GM23338 (cell line): ENCODE measurements at regions not wholly inside any gene's neighbourhood (a gene's known extent, or its start where the extent isn't known, plus 50 kb on each side); places are given as distances from the start of the nearest gene placed in this dataset.

ENCODE experiments used
- ATAC-seq: fragments of 200-7000 bp; cut with Tn5 transposase; 3 replicates; pipeline ENCODE4 v1.9.1; 2020
- DNase-seq: peaks from one replicate; pipeline ENCODE4 v3.0.0-alpha.2; 2015; ENCODE audit warnings: low spot score
- H2AFZ ChIP-seq: fragments of 200-600 bp; sonication (generic); 2 replicates; pipeline ENCODE4 v1.8.0; 2016; ENCODE audit warnings: antibody characterized with exemption, mild to moderate bottlenecking, moderate library complexity
- H3F3A ChIP-seq: fragments of 200-600 bp; sonication (generic); replicated peaks from 2 replicates; pipeline ENCODE4 v1.8.0; 2017; ENCODE audit warnings: antibody characterized with exemption, mixed run types, low read depth
- H3K27ac ChIP-seq: fragments of 200-600 bp; sonication (generic); 2 replicates; pipeline ENCODE4 v1.6.1; 2016; ENCODE audit warnings: low read depth
- H3K27me3 ChIP-seq: fragments of 200-600 bp; sonication (generic); 2 replicates; pipeline ENCODE4 v1.8.0; 2016; ENCODE audit warnings: mild to moderate bottlenecking, mixed run types, moderate library complexity; ENCODE audit not compliant: insufficient read depth
- H3K36me3 ChIP-seq: fragments of 200-600 bp; sonication (generic); 2 replicates; pipeline ENCODE4 v1.8.0; 2016; ENCODE audit warnings: mild to moderate bottlenecking; ENCODE audit not compliant: insufficient read depth
- H3K4me1 ChIP-seq: fragments of 200-600 bp; sonication (generic); 2 replicates; pipeline ENCODE4 v1.8.0; 2016; ENCODE audit warnings: mild to moderate bottlenecking, moderate library complexity; ENCODE audit not compliant: insufficient read depth
- H3K4me2 ChIP-seq: fragments of 200-600 bp; sonication (generic); 2 replicates; pipeline ENCODE4 v1.7.1; 2017; ENCODE audit warnings: mixed run types
- H3K4me3 ChIP-seq: fragments of 200-600 bp; sonication (generic); 2 replicates; pipeline ENCODE4 v1.6.1; 2016; ENCODE audit warnings: mixed run types
- H3K79me2 ChIP-seq: fragments of 200-600 bp; sonication (generic); replicated peaks from 2 replicates; pipeline ENCODE4 v1.8.0; 2017; ENCODE audit warnings: mild to moderate bottlenecking; ENCODE audit not compliant: insufficient read depth
- H3K9me2 ChIP-seq: fragments of 200-600 bp; sonication (generic); 2 replicates; pipeline ENCODE4 v1.8.0; 2017; ENCODE audit not compliant: insufficient read depth
- H4K20me1 ChIP-seq: fragments of 200-600 bp; sonication (generic); replicated peaks from 2 replicates; pipeline ENCODE4 v1.8.0; 2017; ENCODE audit warnings: mild to moderate bottlenecking; ENCODE audit not compliant: insufficient read depth
- H3K27ac Mint-ChIP-seq: 2 replicates; pipeline ENCODE4 v1.8.0; 2020; ENCODE audit warnings: inconsistent platforms, mild to moderate bottlenecking, moderate library complexity, mixed read lengths
- H3K27me3 Mint-ChIP-seq: 3 replicates; pipeline ENCODE4 v1.8.0; 2022; ENCODE audit warnings: low read depth, mild to moderate bottlenecking, moderate library complexity, mixed read lengths, inconsistent platforms; ENCODE audit not compliant: insufficient read depth, poor library complexity
- H3K36me3 Mint-ChIP-seq: 3 replicates; pipeline ENCODE4 v1.8.0; 2021; ENCODE audit warnings: low read depth, mild to moderate bottlenecking, inconsistent platforms, moderate library complexity, mixed read lengths
- H3K4me1 Mint-ChIP-seq: 3 replicates; pipeline ENCODE4 v1.8.0; 2020; ENCODE audit warnings: mild to moderate bottlenecking, inconsistent platforms, mixed read lengths
- H3K4me3 Mint-ChIP-seq: 3 replicates; pipeline ENCODE4 v1.8.0; 2021; ENCODE audit warnings: moderate library complexity, mild to moderate bottlenecking, inconsistent platforms, mixed read lengths
- H3K9me3 Mint-ChIP-seq: 3 replicates; pipeline ENCODE4 v1.8.0; 2020; ENCODE audit warnings: moderate library complexity, mild to moderate bottlenecking, inconsistent platforms, mixed read lengths
- CREB1 ChIP-seq: fragments of 250-450 bp; sonication (Bioruptor Pico); IDR thresholded peaks from 2 replicates; pipeline ENCODE4 v1.5.0; 2020; ENCODE audit warnings: low read depth, mild to moderate bottlenecking, moderate library complexity
- EZH2 ChIP-seq: fragments of 200-600 bp; sonication (generic); IDR thresholded peaks from one replicate; pipeline ENCODE4 v1.8.0; 2017; ENCODE audit warnings: antibody characterized with exemption, mild to moderate bottlenecking, low read depth; ENCODE audit not compliant: unreplicated experiment
- EZH2phosphoT487 ChIP-seq: fragments of 200-600 bp; sonication (generic); IDR thresholded peaks from one replicate; pipeline ENCODE4 v1.8.1; 2018; ENCODE audit warnings: antibody characterized with exemption; ENCODE audit not compliant: unreplicated experiment
- JUNB ChIP-seq: IDR thresholded peaks from one replicate; pipeline ENCODE4 v1.6.1; 2016; ENCODE audit warnings: antibody characterized with exemption; ENCODE audit not compliant: unreplicated experiment
- NANOG ChIP-seq: IDR thresholded peaks from 2 replicates; pipeline ENCODE4 v1.6.1; 2016; ENCODE audit warnings: antibody characterized with exemption, borderline replicate concordance
- POLR2AphosphoS5 ChIP-seq: IDR thresholded peaks from 2 replicates; pipeline ENCODE4 v1.6.1; 2016; ENCODE audit warnings: antibody characterized with exemption, low read depth
- STAT1 ChIP-seq: IDR thresholded peaks from one replicate; pipeline ENCODE4 v1.6.1; 2016; ENCODE audit warnings: antibody characterized with exemption; ENCODE audit not compliant: unreplicated experiment
- ZNF114 ChIP-seq: fragments of 250-450 bp; sonication (Bioruptor Pico); IDR thresholded peaks from 2 replicates; pipeline ENCODE4 v1.5.0; 2020; ENCODE audit warnings: mild to moderate bottlenecking, moderate library complexity
- ZNF331 ChIP-seq: fragments of 250-450 bp; sonication (Bioruptor Pico); IDR thresholded peaks from 2 replicates; pipeline ENCODE4 v1.5.0; 2020; ENCODE audit warnings: low read depth, mild to moderate bottlenecking, moderate library complexity
- TF ChIP-seq, protein P1 (sequence below): IDR thresholded peaks from one replicate; pipeline ENCODE4 v1.6.1; 2018; ENCODE audit warnings: antibody characterized with exemption; ENCODE audit not compliant: unreplicated experiment
- TF ChIP-seq, protein P2 (sequence below): fragments of 250-450 bp; sonication (Bioruptor Pico); IDR thresholded peaks from 2 replicates; pipeline ENCODE4 v1.5.0; 2020; ENCODE audit warnings: mild to moderate bottlenecking, moderate library complexity

GRCh38 chr1:30348147-30348546, 375.2 kb downstream of the MATN1 start (continued):
- TF ChIP-seq, protein P1, sequence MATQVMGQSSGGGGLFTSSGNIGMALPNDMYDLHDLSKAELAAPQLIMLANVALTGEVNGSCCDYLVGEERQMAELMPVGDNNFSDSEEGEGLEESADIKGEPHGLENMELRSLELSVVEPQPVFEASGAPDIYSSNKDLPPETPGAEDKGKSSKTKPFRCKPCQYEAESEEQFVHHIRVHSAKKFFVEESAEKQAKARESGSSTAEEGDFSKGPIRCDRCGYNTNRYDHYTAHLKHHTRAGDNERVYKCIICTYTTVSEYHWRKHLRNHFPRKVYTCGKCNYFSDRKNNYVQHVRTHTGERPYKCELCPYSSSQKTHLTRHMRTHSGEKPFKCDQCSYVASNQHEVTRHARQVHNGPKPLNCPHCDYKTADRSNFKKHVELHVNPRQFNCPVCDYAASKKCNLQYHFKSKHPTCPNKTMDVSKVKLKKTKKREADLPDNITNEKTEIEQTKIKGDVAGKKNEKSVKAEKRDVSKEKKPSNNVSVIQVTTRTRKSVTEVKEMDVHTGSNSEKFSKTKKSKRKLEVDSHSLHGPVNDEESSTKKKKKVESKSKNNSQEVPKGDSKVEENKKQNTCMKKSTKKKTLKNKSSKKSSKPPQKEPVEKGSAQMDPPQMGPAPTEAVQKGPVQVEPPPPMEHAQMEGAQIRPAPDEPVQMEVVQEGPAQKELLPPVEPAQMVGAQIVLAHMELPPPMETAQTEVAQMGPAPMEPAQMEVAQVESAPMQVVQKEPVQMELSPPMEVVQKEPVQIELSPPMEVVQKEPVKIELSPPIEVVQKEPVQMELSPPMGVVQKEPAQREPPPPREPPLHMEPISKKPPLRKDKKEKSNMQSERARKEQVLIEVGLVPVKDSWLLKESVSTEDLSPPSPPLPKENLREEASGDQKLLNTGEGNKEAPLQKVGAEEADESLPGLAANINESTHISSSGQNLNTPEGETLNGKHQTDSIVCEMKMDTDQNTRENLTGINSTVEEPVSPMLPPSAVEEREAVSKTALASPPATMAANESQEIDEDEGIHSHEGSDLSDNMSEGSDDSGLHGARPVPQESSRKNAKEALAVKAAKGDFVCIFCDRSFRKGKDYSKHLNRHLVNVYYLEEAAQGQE: no peak
- no peak for TF ChIP-seq EZH2
- TF ChIP-seq EZH2phosphoT487: no peak
- no peak for TF ChIP-seq CREB1 (CRISPR knock-in tag)

DNA sequence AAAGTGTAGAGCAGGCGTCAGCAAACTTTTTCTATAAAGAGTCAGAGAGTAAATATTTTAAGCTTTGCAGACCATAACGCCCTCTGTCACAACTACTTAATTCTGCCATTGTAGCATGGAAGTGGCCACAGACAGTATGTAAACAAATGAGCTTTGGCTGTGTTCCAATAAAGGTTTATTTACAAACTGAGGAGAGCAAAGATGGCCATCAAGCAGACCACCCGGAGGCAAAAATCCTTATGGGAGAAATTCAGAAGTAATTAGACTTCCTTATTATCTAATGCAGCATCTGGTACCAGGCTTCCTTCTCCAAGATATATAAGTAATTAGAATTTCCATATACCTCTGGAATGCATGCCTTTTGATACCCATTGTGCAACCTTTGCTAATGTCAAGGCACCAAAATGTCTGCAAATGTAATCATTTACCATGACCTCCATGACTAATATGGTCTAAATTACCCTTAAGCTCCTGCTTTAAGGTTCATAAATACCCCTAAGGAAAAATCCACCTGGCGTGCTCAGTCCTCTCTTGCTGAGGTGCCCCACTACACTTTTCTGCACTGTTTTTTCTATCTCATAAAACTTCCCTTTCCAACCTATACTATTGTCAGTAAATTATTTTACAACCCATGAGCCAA, 377.8 kb downstream of the MATN1 start:
- Mint-ChIP-seq H3K27me3 (peaks cover 3% of the 10 kb centered on the region), H3K36me3 (peaks cover 3% of the 10 kb centered on the region; the same call in 1 of the 3 replicates), H3K27ac (no peak overlapping the region), H3K9me3 (peaks cover 14% of the 10 kb centered on the region), H3K4me1 (peaks cover 4% of the 10 kb centered on the region; the same call in 2 of the 3 replicates), H3K4me3 (no peak overlapping the region)
- H3K4me2 ChIP-seq: no peak overlapping the region
- DNase-seq (no peak), ATAC-seq (no peak)
- no peak overlapping the region for H3K4me3 ChIP-seq
- H3K9me2 ChIP-seq: no peaks in the 10 kb centered on the region
- no peaks in the 10 kb centered on the region for H3K27me3 ChIP-seq
- no peaks in the 10 kb centered on the region for H3F3A ChIP-seq
- H3K36me3 ChIP-seq: no peaks in the 10 kb centered on the region
- peaks cover 21% of the 10 kb centered on the region for H3K4me1 ChIP-seq
- H2AFZ ChIP-seq: no peak overlapping the region
- no peak overlapping the region for H3K27ac ChIP-seq
- H4K20me1 ChIP-seq: no peaks in the 10 kb centered on the region
- H3K79me2 ChIP-seq: no peaks in the 10 kb centered on the region
- no peak for TF ChIP-seq NANOG
- TF ChIP-seq STAT1: no peak
- no peak for TF ChIP-seq POLR2AphosphoS5
- TF ChIP-seq JUNB: no peak
- TF ChIP-seq, protein P1: no peak
- TF ChIP-seq, protein P2, sequence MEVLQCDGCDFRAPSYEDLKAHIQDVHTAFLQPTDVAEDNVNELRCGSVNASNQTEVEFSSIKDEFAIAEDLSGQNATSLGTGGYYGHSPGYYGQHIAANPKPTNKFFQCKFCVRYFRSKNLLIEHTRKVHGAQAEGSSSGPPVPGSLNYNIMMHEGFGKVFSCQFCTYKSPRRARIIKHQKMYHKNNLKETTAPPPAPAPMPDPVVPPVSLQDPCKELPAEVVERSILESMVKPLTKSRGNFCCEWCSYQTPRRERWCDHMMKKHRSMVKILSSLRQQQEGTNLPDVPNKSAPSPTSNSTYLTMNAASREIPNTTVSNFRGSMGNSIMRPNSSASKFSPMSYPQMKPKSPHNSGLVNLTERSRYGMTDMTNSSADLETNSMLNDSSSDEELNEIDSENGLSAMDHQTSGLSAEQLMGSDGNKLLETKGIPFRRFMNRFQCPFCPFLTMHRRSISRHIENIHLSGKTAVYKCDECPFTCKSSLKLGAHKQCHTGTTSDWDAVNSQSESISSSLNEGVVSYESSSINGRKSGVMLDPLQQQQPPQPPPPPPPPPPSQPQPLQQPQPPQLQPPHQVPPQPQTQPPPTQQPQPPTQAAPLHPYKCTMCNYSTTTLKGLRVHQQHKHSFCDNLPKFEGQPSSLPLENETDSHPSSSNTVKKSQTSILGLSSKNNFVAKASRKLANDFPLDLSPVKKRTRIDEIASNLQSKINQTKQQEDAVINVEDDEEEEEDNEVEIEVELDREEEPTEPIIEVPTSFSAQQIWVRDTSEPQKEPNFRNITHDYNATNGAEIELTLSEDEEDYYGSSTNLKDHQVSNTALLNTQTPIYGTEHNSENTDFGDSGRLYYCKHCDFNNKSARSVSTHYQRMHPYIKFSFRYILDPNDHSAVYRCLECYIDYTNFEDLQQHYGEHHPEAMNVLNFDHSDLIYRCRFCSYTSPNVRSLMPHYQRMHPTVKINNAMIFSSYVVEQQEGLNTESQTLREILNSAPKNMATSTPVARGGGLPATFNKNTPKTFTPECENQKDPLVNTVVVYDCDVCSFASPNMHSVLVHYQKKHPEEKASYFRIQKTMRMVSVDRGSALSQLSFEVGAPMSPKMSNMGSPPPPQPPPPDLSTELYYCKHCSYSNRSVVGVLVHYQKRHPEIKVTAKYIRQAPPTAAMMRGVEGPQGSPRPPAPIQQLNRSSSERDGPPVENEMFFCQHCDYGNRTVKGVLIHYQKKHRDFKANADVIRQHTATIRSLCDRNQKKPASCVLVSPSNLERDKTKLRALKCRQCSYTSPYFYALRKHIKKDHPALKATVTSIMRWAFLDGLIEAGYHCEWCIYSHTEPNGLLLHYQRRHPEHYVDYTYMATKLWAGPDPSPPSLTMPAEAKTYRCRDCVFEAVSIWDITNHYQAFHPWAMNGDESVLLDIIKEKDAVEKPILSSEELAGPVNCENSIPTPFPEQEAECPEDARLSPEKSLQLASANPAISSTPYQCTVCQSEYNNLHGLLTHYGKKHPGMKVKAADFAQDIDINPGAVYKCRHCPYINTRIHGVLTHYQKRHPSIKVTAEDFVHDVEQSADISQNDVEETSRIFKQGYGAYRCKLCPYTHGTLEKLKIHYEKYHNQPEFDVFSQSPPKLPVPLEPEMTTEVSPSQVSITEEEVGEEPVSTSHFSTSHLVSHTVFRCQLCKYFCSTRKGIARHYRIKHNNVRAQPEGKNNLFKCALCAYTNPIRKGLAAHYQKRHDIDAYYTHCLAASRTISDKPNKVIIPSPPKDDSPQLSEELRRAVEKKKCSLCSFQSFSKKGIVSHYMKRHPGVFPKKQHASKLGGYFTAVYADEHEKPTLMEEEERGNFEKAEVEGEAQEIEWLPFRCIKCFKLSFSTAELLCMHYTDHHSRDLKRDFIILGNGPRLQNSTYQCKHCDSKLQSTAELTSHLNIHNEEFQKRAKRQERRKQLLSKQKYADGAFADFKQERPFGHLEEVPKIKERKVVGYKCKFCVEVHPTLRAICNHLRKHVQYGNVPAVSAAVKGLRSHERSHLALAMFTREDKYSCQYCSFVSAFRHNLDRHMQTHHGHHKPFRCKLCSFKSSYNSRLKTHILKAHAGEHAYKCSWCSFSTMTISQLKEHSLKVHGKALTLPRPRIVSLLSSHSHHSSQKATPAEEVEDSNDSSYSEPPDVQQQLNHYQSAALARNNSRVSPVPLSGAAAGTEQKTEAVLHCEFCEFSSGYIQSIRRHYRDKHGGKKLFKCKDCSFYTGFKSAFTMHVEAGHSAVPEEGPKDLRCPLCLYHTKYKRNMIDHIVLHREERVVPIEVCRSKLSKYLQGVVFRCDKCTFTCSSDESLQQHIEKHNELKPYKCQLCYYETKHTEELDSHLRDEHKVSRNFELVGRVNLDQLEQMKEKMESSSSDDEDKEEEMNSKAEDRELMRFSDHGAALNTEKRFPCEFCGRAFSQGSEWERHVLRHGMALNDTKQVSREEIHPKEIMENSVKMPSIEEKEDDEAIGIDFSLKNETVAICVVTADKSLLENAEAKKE: no peak
- no peak for TF ChIP-seq ZNF331 (CRISPR knock-in tag)
- no peak for TF ChIP-seq ZNF114 (CRISPR knock-in tag)
- TF ChIP-seq EZH2: no peak
